GM19452 (cell line): ENCODE measurements at regions not wholly inside any gene's neighbourhood (a gene's known extent, or its start where the extent isn't known, plus 50 kb on each side); places are given as distances from the start of the nearest gene placed in this dataset.
"Not testable (repeated sequence)": the region's sequence is repeated elsewhere in the genome, so short reads cannot be mapped to it uniquely, and the experiment has no call there.

ENCODE experiments used
- ATAC-seq: cut with Tn5 transposase; IDR thresholded peaks from one replicate; pipeline ENCODE4 v1.9.1; 2021; ENCODE audit not compliant: unreplicated experiment

- ATAC-seq = not testable (repeated sequence)
These were observed 482.6 kb upstream of the DAB2 start for GRCh38 chr5:39907267-39907951.

DNA sequence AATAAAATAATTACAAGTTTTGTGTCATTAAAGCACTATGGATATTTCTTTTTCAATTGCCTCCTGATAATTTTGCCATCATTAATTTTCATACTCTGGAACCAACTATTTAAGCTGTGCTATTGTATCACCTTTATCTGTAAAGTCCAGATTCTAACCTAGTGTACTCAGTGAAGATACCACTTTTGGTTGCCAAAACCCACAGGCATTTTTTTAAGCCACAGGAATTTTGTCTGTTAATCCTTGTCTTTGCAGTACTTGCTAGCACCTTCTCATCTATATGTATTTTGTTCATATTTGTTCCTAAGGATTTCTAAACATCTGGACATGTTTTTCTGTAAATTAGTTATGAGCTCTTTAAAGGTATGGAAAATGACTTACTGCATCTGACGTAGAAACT, 481.4 kb upstream of the DAB2 start:
- no peak for ATAC-seq

GRCh38 chr5:39905356-39905755, 480.6 kb upstream of the DAB2 start:
- no peak for ATAC-seq

DNA sequence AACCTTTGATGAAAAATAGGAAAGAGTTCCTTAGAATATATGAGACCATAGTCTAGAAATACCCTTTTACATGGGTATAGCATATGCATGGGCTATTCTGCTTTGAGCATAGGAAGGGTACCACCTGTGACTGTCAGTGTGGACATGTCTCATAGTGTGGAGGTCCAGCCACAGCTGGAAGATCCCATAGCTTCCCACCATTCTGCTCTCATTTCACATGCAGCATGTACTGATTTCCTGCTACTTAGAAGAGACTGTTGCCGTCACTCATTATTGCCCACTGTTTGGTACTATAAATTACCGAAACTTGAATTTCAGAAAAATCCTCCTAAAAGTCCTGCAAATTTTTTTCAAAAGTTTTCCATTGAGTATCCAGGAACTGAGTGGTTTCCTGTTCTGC, 477.8 kb upstream of the DAB2 start:
- no peak for ATAC-seq

- ATAC-seq = no peak
These were observed 474.0 kb upstream of the DAB2 start for GRCh38 chr5:39898731-39899130.

- ATAC-seq = no peak
These were observed 471.9 kb upstream of the DAB2 start for GRCh38 chr5:39896706-39897105.

DNA sequence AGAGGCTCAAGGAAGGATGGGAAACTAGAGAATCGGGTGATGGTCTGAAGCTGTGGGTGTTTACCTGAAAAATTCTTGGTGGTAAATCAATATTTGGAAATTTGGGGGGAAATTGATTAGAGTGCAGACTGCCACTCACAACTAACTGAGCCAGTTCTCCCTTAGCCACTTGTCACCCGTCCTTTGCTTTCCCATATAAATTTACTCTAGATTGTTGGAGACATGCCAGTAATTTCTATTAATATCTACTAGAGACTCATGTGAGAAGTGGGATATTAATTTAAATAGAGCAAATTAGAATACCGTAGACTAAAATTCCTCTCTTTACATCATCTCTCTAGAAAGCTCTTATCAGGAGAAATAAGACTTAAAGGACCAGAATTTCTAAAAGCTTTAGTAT, 471.3 kb upstream of the DAB2 start:
- no peak for ATAC-seq

GRCh38 chr5:39892708-39893107, 467.9 kb upstream of the DAB2 start:
- ATAC-seq = no peak

DNA sequence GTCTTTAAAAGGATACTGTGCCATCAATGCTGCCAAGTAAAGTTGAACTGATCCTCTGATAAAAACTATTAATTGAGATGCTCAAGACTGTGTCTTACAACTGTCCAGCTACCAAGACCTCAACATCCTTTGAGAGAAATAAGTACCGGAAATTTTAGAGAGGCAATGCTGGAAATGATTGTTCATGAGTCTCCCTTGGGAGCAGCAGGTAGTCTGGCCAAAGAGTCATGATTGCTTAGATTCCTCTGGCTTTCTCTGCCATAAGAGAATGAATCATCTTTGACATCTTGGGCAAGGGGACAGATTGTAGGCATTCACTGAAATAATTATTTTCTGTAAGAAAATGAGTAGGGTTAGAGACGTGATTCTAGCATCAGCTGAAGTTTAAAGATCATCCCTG, 466.6 kb upstream of the DAB2 start:
- no peak for ATAC-seq

GRCh38 chr5:39880985-39881384, 456.2 kb upstream of the DAB2 start:
- ATAC-seq = no peak

GRCh38 chr5:39877479-39877878, 452.7 kb upstream of the DAB2 start:
- no peak for ATAC-seq

DNA sequence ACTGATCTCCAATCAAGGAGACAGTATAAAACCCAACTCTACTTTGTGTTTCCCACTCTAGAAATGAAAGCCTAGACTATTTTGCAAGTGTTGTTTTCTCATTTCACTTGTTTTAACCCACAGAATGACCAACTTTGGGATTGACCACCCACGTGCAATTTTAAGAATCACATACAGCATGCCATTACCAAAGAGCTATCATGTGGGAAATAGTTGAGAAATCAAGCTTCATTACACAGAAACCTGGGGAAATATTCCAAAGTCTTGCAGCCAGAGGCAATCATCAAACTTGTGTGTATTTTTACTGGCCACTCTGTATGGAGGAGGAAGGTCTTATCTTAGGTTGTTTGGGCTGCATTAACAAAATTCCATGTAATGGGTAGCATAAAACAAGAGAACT, 451.4 kb upstream of the DAB2 start:
- no peak for ATAC-seq

GRCh38 chr5:39870137-39870536, 445.4 kb upstream of the DAB2 start:
- ATAC-seq = no peak

GRCh38 chr5:39869396-39869795, 444.6 kb upstream of the DAB2 start:
- ATAC-seq = no peak

- no peak for ATAC-seq
These were observed 443.1 kb upstream of the DAB2 start for GRCh38 chr5:39867923-39868322.

DNA sequence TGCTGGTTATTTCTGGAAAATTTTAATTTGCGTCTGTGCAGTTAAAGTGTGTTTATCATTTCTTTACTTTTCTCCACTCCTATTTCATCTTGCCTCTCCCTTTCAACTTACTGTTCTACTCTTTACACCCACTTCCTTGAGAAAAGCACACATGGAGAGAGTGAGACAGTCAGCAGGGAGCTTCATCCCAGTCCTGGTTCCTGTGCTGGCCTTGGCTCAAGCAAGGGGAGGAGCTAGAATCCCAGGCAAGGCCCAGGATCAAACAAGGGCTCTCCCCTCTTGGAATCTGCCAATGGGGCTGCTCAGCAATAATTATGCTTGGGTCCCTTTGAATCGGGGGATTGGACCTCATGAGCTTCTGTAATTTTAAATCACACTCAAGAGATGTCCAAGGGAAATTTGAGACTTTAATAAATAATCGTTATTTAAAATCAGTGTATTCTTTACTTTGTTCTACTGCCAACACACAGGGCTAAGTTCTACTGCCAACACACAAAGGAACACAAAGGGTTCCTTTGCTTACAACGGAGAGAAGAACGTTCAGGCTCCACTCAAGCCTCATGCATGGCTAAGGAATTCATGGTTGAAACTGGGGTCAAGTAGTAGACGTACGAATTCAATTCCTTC, 439.3 kb upstream of the DAB2 start:
- ATAC-seq = no peak

DNA sequence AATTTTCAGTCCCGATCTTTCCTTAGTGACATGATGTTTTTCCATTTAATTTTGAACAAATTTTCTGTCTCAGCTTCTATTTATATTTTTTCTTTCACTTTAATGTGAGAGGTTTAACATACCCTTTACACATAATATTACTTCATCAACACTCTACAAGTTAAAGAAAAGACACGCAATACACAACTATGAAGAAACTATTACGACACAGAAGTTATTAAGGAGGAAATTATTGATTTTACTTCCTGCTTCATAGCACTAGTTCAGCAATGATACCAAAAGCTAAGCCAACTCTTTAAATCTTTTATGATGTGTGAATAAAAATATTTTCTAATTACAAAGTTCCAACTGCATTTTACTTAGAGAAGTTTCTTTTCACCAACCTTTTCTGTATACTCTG, 432.3 kb upstream of the DAB2 start:
- no peak for ATAC-seq

GRCh38 chr5:39854771-39855410, 430.1 kb upstream of the DAB2 start:
- no peak for ATAC-seq

- no peak for ATAC-seq
These were observed 425.5 kb upstream of the DAB2 start for GRCh38 chr5:39850291-39850690.

DNA sequence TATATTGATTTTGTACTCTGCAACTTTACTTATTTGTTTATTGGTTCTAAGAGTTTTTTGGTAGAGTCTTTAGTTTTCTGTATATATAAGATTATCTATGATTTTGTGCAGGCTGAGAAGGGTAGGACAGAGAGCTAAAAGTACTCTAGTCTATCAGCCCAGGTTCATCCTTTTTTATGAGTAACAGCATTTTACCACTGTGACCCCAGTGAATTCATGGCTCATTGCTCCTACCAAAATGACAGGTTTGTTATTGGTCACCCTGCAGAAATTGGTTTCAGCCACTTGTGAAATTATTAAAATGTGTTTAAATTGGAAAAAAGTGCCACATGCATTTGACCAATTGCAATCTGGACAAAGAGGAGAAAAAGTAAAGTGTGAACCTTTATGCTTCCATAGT, 421.4 kb upstream of the DAB2 start:
- no peak for ATAC-seq

DNA sequence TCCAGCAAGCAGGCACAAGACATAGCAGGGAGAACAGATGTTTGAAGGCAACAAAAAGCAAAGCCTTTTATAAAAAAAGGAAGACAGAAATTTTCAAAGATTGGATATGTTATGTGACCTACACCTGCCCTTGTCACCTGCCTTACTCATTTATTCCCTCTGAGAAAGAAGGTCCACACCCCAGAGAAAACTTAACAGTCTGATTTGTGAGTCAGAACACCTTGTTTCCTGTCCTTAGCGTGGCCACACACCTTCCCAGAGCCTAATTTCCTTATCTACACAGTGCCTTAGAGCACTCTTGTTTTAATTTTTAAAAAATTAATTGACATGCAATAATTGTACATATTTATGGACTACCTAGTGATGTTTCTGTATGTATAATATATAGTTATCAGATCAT, 419.0 kb upstream of the DAB2 start:
- ATAC-seq = no peak

DNA sequence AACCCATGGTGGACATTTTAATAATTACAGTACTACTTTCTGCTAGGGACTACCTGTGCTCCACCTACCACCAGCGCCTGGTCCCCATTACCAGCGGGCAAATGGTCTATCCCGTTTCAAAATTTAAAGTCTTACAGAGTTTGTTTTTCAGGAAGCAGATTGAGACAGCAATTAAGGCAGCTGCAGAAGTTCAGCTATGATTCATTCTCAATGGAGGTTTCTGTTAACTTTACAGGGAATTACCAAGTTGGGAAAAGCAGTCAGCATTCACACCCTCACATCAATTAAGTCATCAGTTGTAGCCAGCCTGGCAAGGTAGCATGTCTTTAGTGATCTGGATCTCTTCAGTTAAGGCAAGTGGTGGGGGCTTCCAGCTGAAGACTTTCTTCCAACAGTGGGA, 410.6 kb upstream of the DAB2 start:
- no peak for ATAC-seq

GRCh38 chr5:39829441-39829840, 404.7 kb upstream of the DAB2 start:
- ATAC-seq = no peak
